ENCODE measurements at regions not wholly inside any gene's neighbourhood (a gene's known extent, or its start where the extent isn't known, plus 50 kb on each side); places are given as distances from the start of the nearest gene placed in this dataset.
"Not testable (repeated sequence)": the region's sequence is repeated elsewhere in the genome, so short reads cannot be mapped to it uniquely, and the experiment has no call there.

DNA sequence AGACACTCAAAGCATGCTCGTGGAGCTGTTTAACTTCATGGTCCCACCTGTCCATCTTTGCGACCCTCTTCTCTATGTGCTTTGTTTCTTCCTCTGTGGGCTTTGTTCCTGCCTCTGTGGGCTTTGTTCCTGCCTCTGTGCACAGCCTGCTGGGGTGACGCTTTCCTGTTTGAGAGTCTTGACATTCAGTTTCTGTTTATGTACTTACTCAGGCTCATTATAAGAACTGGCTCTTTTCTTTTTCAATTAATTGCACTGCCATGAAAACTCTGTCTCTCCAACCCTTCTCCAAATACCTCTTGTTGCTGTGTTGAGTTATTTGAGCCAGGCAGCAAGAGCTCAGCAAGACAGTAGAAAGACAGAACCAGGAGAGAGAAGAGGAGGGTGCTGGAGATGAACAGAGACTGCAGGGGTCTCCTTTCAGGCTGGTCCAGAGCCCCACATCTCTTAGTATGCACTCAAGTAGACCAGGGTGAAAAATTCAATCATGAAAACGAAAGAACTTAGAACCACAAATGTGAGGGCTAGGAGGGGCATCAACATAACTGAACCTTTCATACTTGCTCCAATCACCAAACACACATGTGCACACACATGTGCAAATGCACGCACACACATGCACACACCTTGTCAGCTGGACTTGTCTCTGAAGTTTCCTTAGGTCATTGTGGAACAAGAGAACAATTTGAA is 88.3 kb upstream of the SGIP1 start:
- DNase-seq, result no peak

DNA sequence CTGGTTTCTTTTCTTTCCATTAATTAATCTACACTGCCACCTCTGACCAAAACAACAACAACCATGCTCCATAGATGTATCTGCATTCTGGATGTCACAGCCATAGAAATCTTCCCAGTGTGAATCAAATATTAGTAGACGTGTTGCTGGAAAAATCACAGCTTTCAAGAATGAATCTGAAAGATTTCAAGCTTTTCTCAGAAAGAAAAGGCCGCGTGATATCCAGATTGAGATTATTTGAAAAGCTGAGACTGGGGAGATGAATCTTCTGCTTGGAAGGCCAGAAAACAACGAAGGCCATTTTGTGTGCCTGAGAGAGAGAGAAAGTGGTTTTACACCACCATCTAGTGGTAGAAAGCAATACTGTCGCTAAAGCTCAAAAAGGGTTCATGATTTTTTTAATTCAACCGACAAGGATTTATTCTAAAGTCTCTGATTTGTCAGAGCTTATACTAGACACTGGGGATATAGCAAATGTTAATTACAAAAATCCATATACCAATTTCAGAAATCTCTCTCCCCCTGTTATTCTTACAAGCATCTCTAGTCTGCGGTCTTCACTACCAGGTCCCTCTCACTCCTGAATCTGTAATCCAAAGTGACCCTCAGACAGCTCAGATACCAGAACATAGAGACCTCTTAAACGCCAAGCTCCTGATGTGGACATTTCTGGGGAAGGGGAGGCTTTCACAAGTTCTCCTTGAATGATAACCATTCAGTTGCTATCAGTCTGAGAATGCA is 87.5 kb upstream of the SGIP1 start:
- H3K9me3 ChIP-seq (replicated peaks), result no peaks in the 10 kb centered on the region
- peak; percentile 18 to 74 for DNase-seq
- no peak overlapping the region for H3K4me3 ChIP-seq
- no peaks in the 10 kb centered on the region for H3K27me3 ChIP-seq
- no peaks in the 10 kb centered on the region for H3K4me1 ChIP-seq
- H3K36me3 ChIP-seq, result no peaks in the 10 kb centered on the region
- H3K27ac ChIP-seq, result no peak overlapping the region

More for the DNA sequence above, 88.3 kb upstream of the SGIP1 start:
- Histone ChIP-seq H3K27ac (no peak overlapping the region), H3K36me3 (no peaks in the 10 kb centered on the region), H3K4me1 (no peaks in the 10 kb centered on the region), H3K4me3 (no peak overlapping the region), H3K27me3 (no peaks in the 10 kb centered on the region), H3K9me3 (replicated peaks) (no peaks in the 10 kb centered on the region)

DNA sequence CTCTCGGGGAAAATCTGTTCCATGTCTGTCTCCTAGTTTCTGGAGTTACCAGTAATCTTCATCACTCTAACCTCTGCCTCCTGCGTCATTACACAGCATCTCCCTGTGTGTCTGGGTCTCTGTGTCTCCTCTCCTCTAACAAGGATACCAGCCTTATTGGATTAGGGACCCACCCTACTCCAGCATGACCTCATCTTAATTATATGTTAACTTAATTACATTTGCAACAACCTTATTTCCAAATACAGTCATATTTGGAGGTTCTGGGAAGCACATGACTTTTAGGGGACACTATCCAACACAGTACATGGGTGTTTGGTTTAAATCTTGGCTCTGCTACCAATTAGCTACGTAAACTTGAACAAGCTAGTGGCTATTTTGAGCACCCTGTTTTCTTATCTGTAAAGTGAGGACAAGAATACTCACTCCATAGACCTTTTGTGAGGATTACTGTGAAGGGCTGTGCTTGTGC is 83.9 kb upstream of the SGIP1 start:
- Histone ChIP-seq H3K27ac (no peak overlapping the region), H3K9me3 (replicated peaks) (no peaks in the 10 kb centered on the region), H3K36me3 (no peaks in the 10 kb centered on the region), H3K4me1 (no peaks in the 10 kb centered on the region), H3K4me3 (no peak overlapping the region), H3K27me3 (no peaks in the 10 kb centered on the region)
- no peak for DNase-seq

DNA sequence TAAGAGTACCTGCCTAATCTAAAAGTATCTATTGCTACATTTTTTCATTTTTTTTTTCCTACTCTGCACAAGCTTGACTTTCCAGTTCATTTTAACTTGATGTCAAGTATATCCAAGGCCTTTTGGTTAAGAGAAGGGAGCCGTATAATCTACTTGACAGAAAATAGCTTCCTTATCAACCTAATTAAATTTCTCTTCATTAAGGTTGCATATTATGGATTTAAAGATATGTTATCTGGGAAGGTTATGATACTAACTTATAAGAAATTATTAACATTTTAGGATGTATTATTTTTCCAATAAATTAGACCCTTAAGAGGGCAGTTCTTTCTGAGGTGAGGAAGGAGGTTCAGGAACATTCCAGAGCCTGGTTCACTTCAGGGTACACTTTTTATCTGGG is 83.1 kb upstream of the SGIP1 start:
- H3K9me3 ChIP-seq (replicated peaks), result no peaks in the 10 kb centered on the region
- no peaks in the 10 kb centered on the region for H3K4me1 ChIP-seq
- H3K27me3 ChIP-seq, result no peaks in the 10 kb centered on the region
- no peak overlapping the region for H3K27ac ChIP-seq
- H3K36me3 ChIP-seq, result no peaks in the 10 kb centered on the region
- DNase-seq, result no peak
- H3K4me3 ChIP-seq, result no peak overlapping the region

DNA sequence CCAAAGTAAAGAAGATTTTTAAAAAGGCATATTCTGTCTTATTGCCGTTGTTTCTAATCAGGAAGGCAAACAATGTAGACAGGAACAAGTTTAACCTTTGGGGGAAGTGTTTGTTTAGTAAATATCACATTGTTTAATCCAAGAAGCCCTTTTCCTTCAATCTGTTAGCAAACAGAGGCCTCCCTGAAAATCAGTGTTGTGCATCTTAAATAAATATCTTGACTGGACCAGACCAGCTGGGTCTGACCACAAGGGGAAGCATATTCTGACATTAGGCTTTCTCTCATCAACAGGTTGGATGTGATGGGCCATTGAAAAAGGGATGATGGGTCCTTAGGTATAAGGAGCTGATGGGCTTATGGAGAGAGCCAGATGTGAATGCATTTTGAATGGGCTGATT is 81.8 kb upstream of the SGIP1 start:
- no peaks in the 10 kb centered on the region for H3K9me3 ChIP-seq (replicated peaks)
- no peak for DNase-seq

DNA sequence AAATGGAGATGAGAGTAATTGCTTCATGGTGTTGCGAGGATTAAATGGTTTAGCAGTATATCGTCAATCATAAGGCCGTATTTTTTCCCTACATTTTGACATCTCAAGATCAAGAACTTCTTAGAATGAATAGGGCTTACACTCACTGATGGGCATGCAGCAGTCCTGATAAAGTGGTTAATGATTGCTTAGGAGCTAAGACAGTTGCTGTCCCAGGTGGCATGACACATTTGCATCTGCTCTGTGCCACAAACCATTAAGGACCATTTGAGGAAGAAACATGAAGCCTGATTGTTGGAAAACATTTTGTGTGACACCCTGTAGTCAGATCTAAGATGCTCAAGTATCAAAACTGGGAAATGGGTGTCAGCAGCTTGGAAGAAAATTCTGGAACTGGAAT is 81.0 kb upstream of the SGIP1 start:
- Histone ChIP-seq H3K27ac (no peak overlapping the region), H3K36me3 (no peaks in the 10 kb centered on the region)

More for the DNA sequence above, 81.8 kb upstream of the SGIP1 start:
- Histone ChIP-seq H3K27ac (no peak overlapping the region), H3K4me3 (no peak overlapping the region), H3K36me3 (no peaks in the 10 kb centered on the region), H3K27me3 (no peaks in the 10 kb centered on the region), H3K4me1 (no peaks in the 10 kb centered on the region)

DNA sequence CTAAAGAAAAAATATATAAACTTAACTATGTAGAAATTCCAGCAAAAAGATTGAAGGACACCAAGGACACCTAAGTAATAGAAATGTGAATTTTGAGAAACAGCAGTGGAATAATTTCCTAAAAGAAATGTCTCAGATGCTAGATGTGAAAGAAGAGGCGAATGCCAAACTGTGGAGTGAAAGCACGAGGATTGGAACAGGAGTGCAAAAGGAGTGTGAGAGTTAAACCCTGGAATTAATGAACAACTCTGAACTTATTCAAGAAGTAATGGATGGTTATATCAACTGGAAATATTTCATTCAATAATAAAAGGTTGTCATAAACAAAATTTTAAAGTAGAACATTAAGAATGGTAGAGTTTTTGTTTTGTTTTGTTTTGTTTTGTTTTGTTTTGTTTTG is 78.5 kb upstream of the SGIP1 start:
- H3K4me3 ChIP-seq, result no peak overlapping the region
- H3K27ac ChIP-seq, result no peak overlapping the region
- no peak for DNase-seq
- H3K4me1 ChIP-seq, result no peaks in the 10 kb centered on the region
- H3K9me3 ChIP-seq (replicated peaks), result no peaks in the 10 kb centered on the region
- H3K27me3 ChIP-seq, result no peaks in the 10 kb centered on the region
- no peaks in the 10 kb centered on the region for H3K36me3 ChIP-seq

More for the DNA sequence above, 81.0 kb upstream of the SGIP1 start:
- Histone ChIP-seq H3K4me3 (no peak overlapping the region), H3K27me3 (no peaks in the 10 kb centered on the region), H3K9me3 (replicated peaks) (no peaks in the 10 kb centered on the region), H3K4me1 (no peaks in the 10 kb centered on the region)
- DNase-seq, result no peak

DNA sequence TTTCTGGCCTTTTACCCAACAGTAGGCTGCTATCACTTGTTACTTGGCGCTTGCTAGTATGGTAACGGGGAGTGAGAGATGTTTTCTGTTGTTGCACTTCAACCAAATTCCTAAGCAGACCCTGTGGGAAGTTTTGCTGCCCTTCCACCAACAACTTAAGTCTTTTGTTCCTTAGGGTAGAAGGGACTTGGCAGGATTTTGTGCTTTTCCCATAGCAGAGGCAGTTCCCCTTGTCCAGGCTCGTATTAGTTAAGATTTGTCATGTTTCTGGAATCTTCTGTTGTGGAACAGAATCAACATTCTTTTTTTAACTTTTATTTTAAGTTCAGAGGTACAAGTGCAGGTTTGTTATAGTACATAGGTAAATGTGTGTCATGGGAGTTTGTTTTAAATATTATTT is 73.2 kb upstream of the SGIP1 start:
- DNase-seq, result no peak
- Histone ChIP-seq H3K4me1 (no peaks in the 10 kb centered on the region), H3K27me3 (no peaks in the 10 kb centered on the region), H3K4me3 (no peak overlapping the region), H3K9me3 (replicated peaks) (no peaks in the 10 kb centered on the region), H3K27ac (no peak overlapping the region), H3K36me3 (no peaks in the 10 kb centered on the region)

DNA sequence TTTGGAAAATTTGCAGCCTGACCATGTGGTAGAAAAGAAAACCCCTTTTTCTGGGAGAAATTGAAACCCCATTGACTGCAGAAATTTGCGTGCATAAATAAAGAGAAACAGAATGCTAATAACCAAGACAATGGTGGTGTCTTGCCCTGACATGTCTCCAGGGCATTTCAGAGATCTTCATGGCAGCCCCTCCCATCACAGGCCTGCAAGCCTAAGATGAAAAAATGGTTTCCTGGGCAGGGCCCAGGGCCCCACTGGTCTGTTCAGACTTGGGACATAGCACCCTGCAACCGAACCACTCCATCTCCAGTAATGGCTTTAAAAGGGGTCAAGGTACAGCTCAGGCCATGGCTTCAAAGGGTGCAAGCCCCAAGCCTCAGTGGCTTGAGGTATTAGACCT is 71.6 kb upstream of the SGIP1 start:
- Histone ChIP-seq H3K4me3 (no peak overlapping the region), H3K36me3 (no peaks in the 10 kb centered on the region), H3K27me3 (no peaks in the 10 kb centered on the region), H3K27ac (no peak overlapping the region), H3K4me1 (no peaks in the 10 kb centered on the region), H3K9me3 (replicated peaks) (no peaks in the 10 kb centered on the region)
- no peak for DNase-seq

DNA sequence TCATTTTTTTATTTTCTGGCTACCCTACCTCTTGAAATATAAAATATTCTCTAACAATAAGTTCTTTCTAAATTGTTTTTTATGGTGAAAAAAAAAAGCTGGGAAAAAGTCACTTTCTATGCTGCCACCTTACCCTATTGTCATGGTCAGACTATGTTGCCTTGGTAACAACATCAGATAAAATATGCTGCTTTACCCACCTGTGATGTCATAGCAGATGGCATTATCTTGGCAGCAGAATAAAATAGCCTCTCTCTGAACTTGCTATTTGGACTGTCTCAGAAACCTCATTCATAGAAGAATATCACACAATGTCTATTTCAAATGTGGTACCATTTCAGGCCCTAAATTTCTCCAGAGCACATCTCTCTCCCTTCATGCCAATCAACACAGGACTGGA is 69.6 kb upstream of the SGIP1 start:
- Histone ChIP-seq H3K4me3 (no peak overlapping the region), H3K27ac (no peak overlapping the region), H3K27me3 (no peaks in the 10 kb centered on the region), H3K9me3 (replicated peaks) (no peaks in the 10 kb centered on the region), H3K36me3 (no peaks in the 10 kb centered on the region), H3K4me1 (no peaks in the 10 kb centered on the region)
- no peak for DNase-seq

DNA sequence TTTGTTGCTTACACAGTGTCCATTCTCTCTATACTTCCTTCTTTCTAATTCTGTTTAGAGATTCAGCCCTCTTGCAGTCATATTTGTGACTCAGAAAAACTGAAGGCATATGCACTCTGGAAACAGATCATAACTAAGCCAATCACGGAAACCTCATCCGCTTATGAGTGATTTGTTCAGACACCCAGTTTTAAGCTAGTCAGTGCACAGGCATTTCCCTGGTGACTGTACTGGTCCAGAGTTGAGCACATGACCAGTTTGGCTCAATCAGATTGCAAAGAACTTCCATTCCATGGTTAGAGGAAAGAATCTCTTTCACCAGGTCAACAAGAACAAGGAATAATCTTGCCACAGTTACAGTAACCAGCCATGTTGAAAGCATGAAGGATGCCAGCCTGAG is 69.2 kb upstream of the SGIP1 start:
- Histone ChIP-seq H3K27ac (no peak overlapping the region), H3K4me3 (no peak overlapping the region), H3K4me1 (no peaks in the 10 kb centered on the region), H3K9me3 (replicated peaks) (no peaks in the 10 kb centered on the region), H3K27me3 (no peaks in the 10 kb centered on the region), H3K36me3 (no peaks in the 10 kb centered on the region)
- DNase-seq, result no peak

DNA sequence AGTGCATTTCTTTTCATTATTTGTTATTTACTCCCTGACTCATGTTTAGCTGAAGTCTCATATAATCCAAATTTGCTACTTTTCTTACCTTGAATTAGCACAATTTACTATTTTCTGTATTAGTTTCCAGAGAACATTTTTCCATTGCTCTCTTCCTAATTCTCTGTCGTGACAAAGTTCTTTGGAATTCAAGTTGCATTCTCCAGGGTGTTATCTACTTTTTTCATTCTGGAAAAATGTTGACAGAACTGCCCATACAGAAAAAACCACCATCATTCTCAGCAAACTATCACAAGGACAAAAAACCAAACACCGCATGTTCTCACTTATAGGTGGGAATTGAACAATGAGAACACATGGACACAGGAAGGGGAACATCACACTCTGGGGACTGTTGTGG is 67.3 kb upstream of the SGIP1 start:
- H3K27me3 ChIP-seq; H3K9me3 ChIP-seq (replicated peaks); DNase-seq; H3K36me3 ChIP-seq; H3K27ac ChIP-seq; H3K4me1 ChIP-seq; H3K4me3 ChIP-seq: not testable (repeated sequence)

DNA sequence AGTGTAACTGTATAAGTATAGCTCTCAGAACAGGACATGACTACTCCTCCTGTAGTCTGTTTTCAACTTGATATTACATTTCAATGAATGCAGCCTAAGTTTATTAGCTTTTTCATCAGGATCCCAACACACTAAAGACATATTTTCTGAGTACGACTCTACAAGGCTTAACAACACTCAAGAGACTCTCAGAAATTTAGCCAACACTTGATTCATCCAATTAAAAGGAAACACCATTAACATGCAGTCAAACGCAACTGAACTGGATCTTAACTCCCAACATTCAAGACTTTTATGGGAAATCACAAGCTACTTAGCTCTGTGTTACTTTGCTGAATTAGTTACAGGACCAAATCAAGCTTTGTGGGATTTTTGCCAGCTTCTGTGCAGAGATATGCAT is 65.2 kb upstream of the SGIP1 start:
- no peak for DNase-seq
- no peak overlapping the region for H3K27ac ChIP-seq

DNA sequence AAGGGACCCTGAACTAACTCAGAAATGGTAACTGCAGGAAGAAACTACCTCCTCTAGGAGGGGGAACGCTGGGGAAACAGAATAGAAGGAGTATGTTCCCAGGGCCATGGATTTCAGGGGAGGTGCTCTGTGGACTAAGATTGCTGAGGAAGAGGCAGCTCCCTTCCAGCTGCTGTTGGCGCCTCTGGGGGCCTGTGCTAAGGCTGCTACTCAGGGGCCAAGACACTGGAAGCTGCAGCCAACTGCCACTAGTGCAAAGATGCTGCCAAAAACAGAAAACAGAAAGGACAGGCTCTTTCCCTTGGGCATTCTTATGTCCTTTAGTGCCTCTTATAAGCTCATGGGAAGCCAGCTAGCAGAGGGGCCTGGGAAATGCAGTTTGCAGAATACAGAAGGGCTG is 58.0 kb upstream of the SGIP1 start:
- DNase-seq, result no peak
- Histone ChIP-seq H3K4me1 (no peaks in the 10 kb centered on the region), H3K4me3 (no peak overlapping the region), H3K9me3 (replicated peaks) (no peaks in the 10 kb centered on the region), H3K27me3 (no peaks in the 10 kb centered on the region), H3K27ac (no peak overlapping the region), H3K36me3 (no peaks in the 10 kb centered on the region)

More for the DNA sequence above, 65.2 kb upstream of the SGIP1 start:
- Histone ChIP-seq H3K4me3 (no peak overlapping the region), H3K4me1 (no peaks in the 10 kb centered on the region), H3K36me3 (no peaks in the 10 kb centered on the region), H3K9me3 (replicated peaks) (no peaks in the 10 kb centered on the region), H3K27me3 (no peaks in the 10 kb centered on the region)

DNA sequence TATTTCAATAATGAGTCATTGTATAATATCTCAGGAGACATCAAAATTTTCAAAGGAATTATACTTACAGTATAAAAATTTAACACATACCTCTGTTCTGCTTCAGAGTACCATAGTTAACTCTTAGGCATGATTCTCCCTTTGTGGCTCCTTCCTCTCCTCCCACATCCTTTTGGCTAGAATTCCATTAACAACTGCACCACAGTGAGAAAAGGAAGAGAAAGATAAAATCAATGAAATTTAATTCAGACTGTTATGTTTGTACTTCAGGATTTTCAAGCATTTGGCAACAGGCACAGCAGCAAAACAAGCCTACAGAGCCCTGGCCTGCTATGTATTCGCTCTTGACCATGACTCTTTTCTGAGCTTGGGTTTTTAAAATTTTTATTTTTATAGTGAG is 57.2 kb upstream of the SGIP1 start:
- H3K36me3 ChIP-seq, result no peaks in the 10 kb centered on the region
- no peaks in the 10 kb centered on the region for H3K27me3 ChIP-seq
- no peak overlapping the region for H3K4me3 ChIP-seq
- no peak for DNase-seq
- H3K9me3 ChIP-seq (replicated peaks), result no peaks in the 10 kb centered on the region
- H3K4me1 ChIP-seq, result no peaks in the 10 kb centered on the region
- no peak overlapping the region for H3K27ac ChIP-seq

DNA sequence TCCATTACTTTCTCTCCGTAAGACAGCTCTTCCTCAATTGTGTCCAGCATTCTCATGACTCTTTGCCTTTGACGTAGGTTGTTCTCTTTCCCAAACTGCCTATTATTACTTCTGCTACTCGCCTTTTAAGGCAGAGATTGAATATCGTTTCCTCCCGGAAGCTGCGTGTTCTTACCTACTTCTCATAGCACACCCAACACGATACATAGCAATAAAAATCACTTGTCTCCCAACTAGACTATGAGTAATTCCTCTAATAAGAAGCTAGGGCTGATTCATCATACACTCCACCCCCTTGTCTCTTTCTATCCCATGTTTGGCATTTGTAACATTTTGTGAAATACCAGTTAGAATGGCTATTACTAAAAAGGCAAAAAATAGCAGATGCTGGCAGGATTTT is 55.8 kb upstream of the SGIP1 start:
- H3K4me3 ChIP-seq, result no peak overlapping the region
- no peaks in the 10 kb centered on the region for H3K36me3 ChIP-seq
- H3K27me3 ChIP-seq, result no peaks in the 10 kb centered on the region
- no peak for DNase-seq
- H3K4me1 ChIP-seq, result no peaks in the 10 kb centered on the region
- no peak overlapping the region for H3K27ac ChIP-seq
- no peaks in the 10 kb centered on the region for H3K9me3 ChIP-seq (replicated peaks)
